Smooth muscle cell (in vitro differentiated cells): ENCODE measurements at regions not wholly inside any gene's neighbourhood (a gene's known extent, or its start where the extent isn't known, plus 50 kb on each side); places are given as distances from the start of the nearest gene placed in this dataset.
"Not testable (repeated sequence)": the region's sequence is repeated elsewhere in the genome, so short reads cannot be mapped to it uniquely, and the experiment has no call there.

ENCODE experiments used
- DNase-seq: peaks from one replicate; lab custom pipeline; 2025; ENCODE audit not compliant: unreplicated experiment; lab: John Stamatoyannopoulos, UW
- H2AFZ ChIP-seq: fragments of 200-600 bp; sonication (generic); 2 replicates; pipeline ENCODE4 v1.6.0; 2016; ENCODE audit warnings: antibody characterized with exemption, low read depth, mild to moderate bottlenecking
- H3F3A ChIP-seq: fragments of 200-600 bp; sonication (generic); 2 replicates; pipeline ENCODE4 v1.6.0; 2017; ENCODE audit warnings: antibody characterized with exemption, low read depth
- H3K27ac ChIP-seq: fragments of 200-600 bp; sonication (generic); 2 replicates; pipeline ENCODE4 v1.5.1; 2016; ENCODE audit warnings: low read depth, mild to moderate bottlenecking
- H3K27me3 ChIP-seq: fragments of 200-600 bp; sonication (generic); 2 replicates; pipeline ENCODE4 v1.6.1; 2016; ENCODE audit warnings: low read depth, mild to moderate bottlenecking
- H3K36me3 ChIP-seq: fragments of 200-600 bp; sonication (generic); 2 replicates; pipeline ENCODE4 v1.5.1; 2016; ENCODE audit warnings: low read depth
- H3K4me1 ChIP-seq: fragments of 200-600 bp; sonication (generic); 2 replicates; pipeline ENCODE4 v1.5.1; 2016; ENCODE audit warnings: low read depth
- H3K4me2 ChIP-seq: fragments of 200-600 bp; sonication (generic); 2 replicates; pipeline ENCODE4 v1.6.0; 2016; ENCODE audit warnings: mild to moderate bottlenecking
- H3K4me3 ChIP-seq: fragments of 200-600 bp; sonication (generic); 2 replicates; pipeline ENCODE4 v1.5.1; 2016; ENCODE audit warnings: mild to moderate bottlenecking
- H3K79me2 ChIP-seq: fragments of 200-600 bp; sonication (generic); 2 replicates; pipeline ENCODE4 v1.6.0; 2016; ENCODE audit warnings: low read depth, mild to moderate bottlenecking
- H3K9ac ChIP-seq: fragments of 200-600 bp; sonication (generic); 2 replicates; pipeline ENCODE4 v1.6.0; 2016; ENCODE audit warnings: low read depth
- H3K9me3 ChIP-seq: fragments of 200-600 bp; sonication (generic); replicated peaks from 2 replicates; pipeline ENCODE4 v1.5.1; 2016; ENCODE audit warnings: low read depth
- H4K20me1 ChIP-seq: fragments of 200-600 bp; sonication (generic); 2 replicates; pipeline ENCODE4 v1.6.0; 2016; ENCODE audit warnings: low read depth
- WGBS: methylation state at CpG from one replicate; pipeline ENCODE4 v1.1.7; 2016; ENCODE audit warnings: low lambda C conversion rate; 5-methylcytosine and 5-hydroxymethylcytosine counted together
- TF ChIP-seq, protein P1 (sequence below): fragments of 200-600 bp; sonication (generic); IDR thresholded peaks from 2 replicates; pipeline ENCODE4 v1.5.1; 2017; ENCODE audit warnings: borderline replicate concordance, mild to moderate bottlenecking, antibody characterized with exemption; ENCODE audit not compliant: insufficient read depth, poor library complexity, severe bottlenecking

DNA sequence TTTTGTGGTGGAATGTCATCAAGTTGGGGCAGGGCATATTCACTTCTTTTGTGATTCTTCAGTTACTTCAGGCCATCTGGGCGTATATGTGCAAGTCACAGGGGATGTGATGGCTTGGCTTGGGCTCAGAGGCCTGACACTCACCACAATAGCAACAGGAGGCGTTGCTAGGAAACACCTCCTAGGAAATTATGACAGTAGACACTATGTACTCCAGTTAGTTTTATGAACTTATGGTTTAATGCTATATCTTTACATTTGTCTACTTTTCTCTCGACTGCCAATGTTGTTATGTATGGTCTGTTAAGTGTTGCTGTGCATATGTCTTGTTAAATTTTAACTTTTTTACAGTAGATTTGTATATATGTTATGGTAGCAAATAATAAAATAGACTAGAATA lies 788.7 kb upstream of the GOT2 start:
- TF ChIP-seq, protein P1, sequence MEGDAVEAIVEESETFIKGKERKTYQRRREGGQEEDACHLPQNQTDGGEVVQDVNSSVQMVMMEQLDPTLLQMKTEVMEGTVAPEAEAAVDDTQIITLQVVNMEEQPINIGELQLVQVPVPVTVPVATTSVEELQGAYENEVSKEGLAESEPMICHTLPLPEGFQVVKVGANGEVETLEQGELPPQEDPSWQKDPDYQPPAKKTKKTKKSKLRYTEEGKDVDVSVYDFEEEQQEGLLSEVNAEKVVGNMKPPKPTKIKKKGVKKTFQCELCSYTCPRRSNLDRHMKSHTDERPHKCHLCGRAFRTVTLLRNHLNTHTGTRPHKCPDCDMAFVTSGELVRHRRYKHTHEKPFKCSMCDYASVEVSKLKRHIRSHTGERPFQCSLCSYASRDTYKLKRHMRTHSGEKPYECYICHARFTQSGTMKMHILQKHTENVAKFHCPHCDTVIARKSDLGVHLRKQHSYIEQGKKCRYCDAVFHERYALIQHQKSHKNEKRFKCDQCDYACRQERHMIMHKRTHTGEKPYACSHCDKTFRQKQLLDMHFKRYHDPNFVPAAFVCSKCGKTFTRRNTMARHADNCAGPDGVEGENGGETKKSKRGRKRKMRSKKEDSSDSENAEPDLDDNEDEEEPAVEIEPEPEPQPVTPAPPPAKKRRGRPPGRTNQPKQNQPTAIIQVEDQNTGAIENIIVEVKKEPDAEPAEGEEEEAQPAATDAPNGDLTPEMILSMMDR = no peak
- no peak overlapping the region for H2AFZ ChIP-seq
- H3K9me3 ChIP-seq = no peaks in the 10 kb centered on the region
- H3K36me3 ChIP-seq = no peaks in the 10 kb centered on the region
- H3F3A ChIP-seq = no peaks in the 10 kb centered on the region
- no peaks in the 10 kb centered on the region for H3K27me3 ChIP-seq
- H4K20me1 ChIP-seq = no peaks in the 10 kb centered on the region
- DNase-seq = no peak
- no peak overlapping the region for H3K4me3 ChIP-seq
- H3K9ac ChIP-seq = no peak overlapping the region
- no peaks in the 10 kb centered on the region for H3K4me1 ChIP-seq
- no peak overlapping the region for H3K27ac ChIP-seq
- no peak overlapping the region for H3K4me2 ChIP-seq
- 87% methylated on average over 3 of the region's 3 CpGs for WGBS
- no peaks in the 10 kb centered on the region for H3K79me2 ChIP-seq

DNA sequence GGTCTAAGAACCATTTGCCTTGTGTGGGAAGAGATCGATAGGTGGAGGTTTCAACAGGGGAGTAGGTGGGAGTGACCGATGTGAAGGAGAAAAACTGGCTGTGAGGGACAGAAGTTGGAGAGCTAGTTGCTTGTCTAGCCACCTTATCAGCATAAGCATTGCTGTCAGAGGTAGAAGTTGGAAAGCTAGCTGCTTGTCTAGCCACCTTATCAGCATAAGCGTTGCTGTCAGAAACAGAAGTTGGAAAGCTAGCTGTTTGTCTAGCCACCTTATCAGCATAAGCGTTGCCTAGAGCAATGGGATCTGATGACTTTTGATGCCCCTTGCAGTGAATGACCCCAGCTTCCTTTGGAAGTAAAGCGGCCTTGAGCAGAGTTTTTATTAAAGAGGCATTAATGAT lies 784.6 kb upstream of the GOT2 start:
- not testable (repeated sequence) for H3K36me3 ChIP-seq, H4K20me1 ChIP-seq, H3K4me3 ChIP-seq, H2AFZ ChIP-seq, H3K9me3 ChIP-seq, H3K27me3 ChIP-seq, H3K79me2 ChIP-seq, DNase-seq, H3F3A ChIP-seq, H3K9ac ChIP-seq, H3K4me2 ChIP-seq, H3K27ac ChIP-seq, H3K4me1 ChIP-seq
- WGBS = 55% methylated on average over 5 of the region's 5 CpGs

DNA sequence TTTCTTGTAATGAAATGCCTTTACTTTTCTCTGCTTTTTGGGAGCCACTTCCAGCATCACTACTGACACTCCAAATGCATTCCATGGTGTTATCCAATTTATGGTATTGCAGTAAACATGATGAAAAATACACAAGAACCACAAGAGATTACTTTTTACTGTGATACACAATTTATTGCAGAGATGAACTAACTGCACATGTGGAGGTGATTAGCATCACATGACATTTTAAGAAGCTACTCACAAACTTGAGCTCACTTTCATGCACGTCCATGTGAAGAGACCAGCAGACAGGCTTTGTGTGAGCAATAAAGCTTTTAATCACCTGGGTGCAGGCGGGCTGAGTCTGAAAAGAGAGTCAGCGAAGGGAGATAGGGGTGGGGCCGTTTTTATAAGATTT lies 780.5 kb upstream of the GOT2 start:
- no peaks in the 10 kb centered on the region for H3K79me2 ChIP-seq
- WGBS = 80% methylated on average over 4 of the region's 4 CpGs
- no peak for DNase-seq
- no peaks in the 10 kb centered on the region for H3K27me3 ChIP-seq
- H4K20me1 ChIP-seq = no peaks in the 10 kb centered on the region
- no peak overlapping the region for H3K4me2 ChIP-seq
- no peaks in the 10 kb centered on the region for H3K36me3 ChIP-seq
- no peak overlapping the region for H3K9ac ChIP-seq
- TF ChIP-seq, protein P1 = no peak
- no peaks in the 10 kb centered on the region for H3F3A ChIP-seq
- no peaks in the 10 kb centered on the region for H3K4me1 ChIP-seq
- H3K9me3 ChIP-seq = peaks cover 2% of the 10 kb centered on the region
- H3K4me3 ChIP-seq = no peak overlapping the region
- no peak overlapping the region for H3K27ac ChIP-seq
- no peak overlapping the region for H2AFZ ChIP-seq

DNA sequence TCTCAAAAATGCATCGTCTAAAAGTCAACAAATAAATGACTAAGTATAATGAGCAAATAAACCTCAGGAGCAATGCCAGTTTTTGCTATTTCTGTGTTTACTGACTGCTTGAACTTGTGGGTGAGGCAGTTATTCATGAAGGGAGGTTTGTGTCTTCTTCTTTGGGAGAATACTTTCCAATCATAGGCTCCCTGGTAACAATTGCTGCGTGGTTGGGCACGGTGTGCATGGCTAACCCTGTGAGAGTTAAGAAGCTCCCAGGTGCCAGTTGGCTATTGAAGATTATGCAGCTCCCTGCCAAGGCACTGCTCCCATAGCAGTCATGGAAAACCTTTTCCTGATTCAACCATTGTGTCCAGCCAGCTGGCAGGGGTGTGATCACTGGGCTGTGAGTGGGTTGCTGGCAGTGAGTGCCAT lies 775.9 kb upstream of the GOT2 start:
- Histone ChIP-seq H3K27me3 (no peaks in the 10 kb centered on the region), H3K4me1 (no peaks in the 10 kb centered on the region), H2AFZ (no peak overlapping the region), H3K79me2 (no peaks in the 10 kb centered on the region), H3K27ac (no peak overlapping the region), H3K9me3 (peaks cover 2% of the 10 kb centered on the region), H3F3A (no peaks in the 10 kb centered on the region), H3K4me2 (no peak overlapping the region), H3K4me3 (no peak overlapping the region), H3K36me3 (no peaks in the 10 kb centered on the region), H4K20me1 (no peaks in the 10 kb centered on the region), H3K9ac (no peak overlapping the region)
- TF ChIP-seq, protein P1 = no peak
- 87% methylated on average over 3 of the region's 3 CpGs for WGBS
- no peak for DNase-seq
